ENCODE measurements at regions not wholly inside any gene's neighbourhood (a gene's known extent, or its start where the extent isn't known, plus 50 kb on each side); places are given as distances from the start of the nearest gene placed in this dataset.

- TF ChIP-seq CTCF (conservative IDR thresholded peaks at IDR 0.05) (no peak), EZH2 (IDR thresholded peaks at IDR 0.05; ENCODE audit: low read depth) (no peak)
Observed at GRCh38 chr4:42225286-42225685, 72.8 kb upstream of the BEND4 start.
